IPS-15b (cell line): ENCODE measurements at regions not wholly inside any gene's neighbourhood (a gene's known extent, or its start where the extent isn't known, plus 50 kb on each side); places are given as distances from the start of the nearest gene placed in this dataset.

Experiments
- H3K27me3 ChIP-seq: one replicate; pipeline ENCODE4 v1.6.1; 2013; ENCODE audit warnings: low read length; ENCODE audit not compliant: control insufficient read depth, insufficient read depth
- H3K36me3 ChIP-seq: one replicate; pipeline ENCODE4 v1.6.1; 2013; ENCODE audit warnings: low read length; ENCODE audit not compliant: control insufficient read depth, insufficient read depth
- H3K4me1 ChIP-seq: one replicate; pipeline ENCODE4 v1.6.1; 2013; ENCODE audit warnings: mild to moderate bottlenecking, low read length; ENCODE audit not compliant: control insufficient read depth, insufficient read depth
- H3K4me3 ChIP-seq: one replicate; pipeline ENCODE4 v1.5.1; 2013; ENCODE audit warnings: low read depth, low read length
- H3K9ac ChIP-seq: one replicate; pipeline ENCODE4 v1.6.1; 2013; ENCODE audit warnings: low read depth, mild to moderate bottlenecking, low read length
- H3K9me3 ChIP-seq: one replicate; pipeline ENCODE4 v1.6.1; 2013; ENCODE audit warnings: mild to moderate bottlenecking, low read length; ENCODE audit not compliant: control insufficient read depth, insufficient read depth

- Histone ChIP-seq H3K9ac (no peak overlapping the region), H3K4me1 (no peaks in the 10 kb centered on the region), H3K4me3 (no peak overlapping the region), H3K9me3 (no peaks in the 10 kb centered on the region), H3K27me3 (no peaks in the 10 kb centered on the region), H3K36me3 (no peaks in the 10 kb centered on the region)
Observed at GRCh38 chr7:136308230-136308629, 331.1 kb upstream of the MTPN start.

- Histone ChIP-seq H3K4me1 (no peaks in the 10 kb centered on the region), H3K27me3 (no peaks in the 10 kb centered on the region), H3K36me3 (no peaks in the 10 kb centered on the region), H3K9me3 (no peaks in the 10 kb centered on the region), H3K4me3 (no peak overlapping the region), H3K9ac (no peak overlapping the region)
Observed at GRCh38 chr7:136303162-136303561, 326.0 kb upstream of the MTPN start.

GRCh38 chr7:136302049-136302448 lies 324.9 kb upstream of the MTPN start:
- no peaks in the 10 kb centered on the region for H3K9me3 ChIP-seq

GRCh38 chr7:136294977-136295376 lies 317.8 kb upstream of the MTPN start:
- Histone ChIP-seq H3K4me3 (no peak overlapping the region), H3K9ac (no peak overlapping the region), H3K36me3 (no peaks in the 10 kb centered on the region), H3K27me3 (no peaks in the 10 kb centered on the region), H3K4me1 (no peaks in the 10 kb centered on the region), H3K9me3 (no peaks in the 10 kb centered on the region)

More at GRCh38 chr7:136302049-136302448, 324.9 kb upstream of the MTPN start:
- no peak overlapping the region for H3K4me3 ChIP-seq
- H3K4me1 ChIP-seq: no peaks in the 10 kb centered on the region
- no peaks in the 10 kb centered on the region for H3K27me3 ChIP-seq
- H3K9ac ChIP-seq: no peak overlapping the region
- no peaks in the 10 kb centered on the region for H3K36me3 ChIP-seq

- Histone ChIP-seq H3K4me3 (no peak overlapping the region), H3K4me1 (no peaks in the 10 kb centered on the region), H3K36me3 (no peaks in the 10 kb centered on the region), H3K27me3 (no peaks in the 10 kb centered on the region), H3K9ac (no peak overlapping the region), H3K9me3 (no peaks in the 10 kb centered on the region)
Observed at GRCh38 chr7:136293841-136294391, 316.8 kb upstream of the MTPN start.

GRCh38 chr7:136293272-136293671 lies 316.1 kb upstream of the MTPN start:
- Histone ChIP-seq H3K27me3 (no peaks in the 10 kb centered on the region), H3K4me3 (no peak overlapping the region), H3K36me3 (no peaks in the 10 kb centered on the region), H3K9me3 (no peaks in the 10 kb centered on the region), H3K4me1 (no peaks in the 10 kb centered on the region), H3K9ac (no peak overlapping the region)

- Histone ChIP-seq H3K4me3 (no peak overlapping the region), H3K4me1 (no peaks in the 10 kb centered on the region), H3K9ac (no peak overlapping the region), H3K9me3 (no peaks in the 10 kb centered on the region), H3K36me3 (no peaks in the 10 kb centered on the region), H3K27me3 (no peaks in the 10 kb centered on the region)
Observed at GRCh38 chr7:136292365-136292764, 315.2 kb upstream of the MTPN start.

- H3K4me1 ChIP-seq: no peaks in the 10 kb centered on the region
Observed at GRCh38 chr7:136290351-136290750, 313.2 kb upstream of the MTPN start.

GRCh38 chr7:136278057-136278456 lies 300.9 kb upstream of the MTPN start:
- Histone ChIP-seq H3K27me3 (no peaks in the 10 kb centered on the region), H3K4me3 (no peak overlapping the region), H3K36me3 (no peaks in the 10 kb centered on the region), H3K9me3 (no peaks in the 10 kb centered on the region), H3K4me1 (no peaks in the 10 kb centered on the region), H3K9ac (no peak overlapping the region)

More at GRCh38 chr7:136290351-136290750, 313.2 kb upstream of the MTPN start:
- no peaks in the 10 kb centered on the region for H3K36me3 ChIP-seq
- no peaks in the 10 kb centered on the region for H3K27me3 ChIP-seq
- H3K9ac ChIP-seq: no peak overlapping the region
- H3K9me3 ChIP-seq: no peaks in the 10 kb centered on the region
- no peak overlapping the region for H3K4me3 ChIP-seq

- Histone ChIP-seq H3K27me3 (no peaks in the 10 kb centered on the region), H3K36me3 (no peaks in the 10 kb centered on the region), H3K9me3 (no peaks in the 10 kb centered on the region), H3K9ac (no peak overlapping the region), H3K4me3 (no peak overlapping the region), H3K4me1 (no peaks in the 10 kb centered on the region)
Observed at GRCh38 chr7:136275794-136276193, 298.6 kb upstream of the MTPN start.

- no peaks in the 10 kb centered on the region for H3K27me3 ChIP-seq
- no peak overlapping the region for H3K4me3 ChIP-seq
- H3K4me1 ChIP-seq: no peaks in the 10 kb centered on the region
- no peaks in the 10 kb centered on the region for H3K36me3 ChIP-seq
- no peaks in the 10 kb centered on the region for H3K9me3 ChIP-seq
- H3K9ac ChIP-seq: no peak overlapping the region
Observed at GRCh38 chr7:136274636-136275345, 297.6 kb upstream of the MTPN start.

GRCh38 chr7:136272934-136273333 lies 295.8 kb upstream of the MTPN start:
- no peaks in the 10 kb centered on the region for H3K36me3 ChIP-seq
- no peaks in the 10 kb centered on the region for H3K27me3 ChIP-seq
- H3K4me1 ChIP-seq: no peaks in the 10 kb centered on the region
- H3K9me3 ChIP-seq: no peaks in the 10 kb centered on the region
- H3K4me3 ChIP-seq: no peak overlapping the region
- H3K9ac ChIP-seq: no peak overlapping the region
